ENCODE measurements at regions not wholly inside any gene's neighbourhood (a gene's known extent, or its start where the extent isn't known, plus 50 kb on each side); places are given as distances from the start of the nearest gene placed in this dataset.

DNA sequence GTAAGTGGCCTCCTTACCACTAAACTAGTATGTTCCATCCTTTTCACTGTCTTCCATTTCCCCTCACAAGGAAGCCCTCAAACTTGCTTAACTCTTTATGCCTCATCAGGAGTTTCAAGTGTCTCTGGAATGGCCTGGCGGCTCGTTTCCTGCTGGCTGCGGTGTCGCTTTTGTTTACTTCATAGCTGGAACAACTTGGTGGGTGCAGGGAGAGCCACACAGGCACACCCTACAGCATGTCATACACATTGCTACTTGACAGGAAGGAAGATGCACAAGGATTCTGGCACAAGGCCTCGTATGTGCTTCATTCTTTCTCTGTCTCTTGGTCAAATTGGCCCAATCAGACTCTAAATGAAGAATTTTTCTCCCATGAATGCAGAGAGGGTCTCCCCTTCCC lies 488.3 kb downstream of the FOXO1 start:
- TF ChIP-seq, protein P1, sequence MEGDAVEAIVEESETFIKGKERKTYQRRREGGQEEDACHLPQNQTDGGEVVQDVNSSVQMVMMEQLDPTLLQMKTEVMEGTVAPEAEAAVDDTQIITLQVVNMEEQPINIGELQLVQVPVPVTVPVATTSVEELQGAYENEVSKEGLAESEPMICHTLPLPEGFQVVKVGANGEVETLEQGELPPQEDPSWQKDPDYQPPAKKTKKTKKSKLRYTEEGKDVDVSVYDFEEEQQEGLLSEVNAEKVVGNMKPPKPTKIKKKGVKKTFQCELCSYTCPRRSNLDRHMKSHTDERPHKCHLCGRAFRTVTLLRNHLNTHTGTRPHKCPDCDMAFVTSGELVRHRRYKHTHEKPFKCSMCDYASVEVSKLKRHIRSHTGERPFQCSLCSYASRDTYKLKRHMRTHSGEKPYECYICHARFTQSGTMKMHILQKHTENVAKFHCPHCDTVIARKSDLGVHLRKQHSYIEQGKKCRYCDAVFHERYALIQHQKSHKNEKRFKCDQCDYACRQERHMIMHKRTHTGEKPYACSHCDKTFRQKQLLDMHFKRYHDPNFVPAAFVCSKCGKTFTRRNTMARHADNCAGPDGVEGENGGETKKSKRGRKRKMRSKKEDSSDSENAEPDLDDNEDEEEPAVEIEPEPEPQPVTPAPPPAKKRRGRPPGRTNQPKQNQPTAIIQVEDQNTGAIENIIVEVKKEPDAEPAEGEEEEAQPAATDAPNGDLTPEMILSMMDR (IDR thresholded peaks at IDR 0.05), result no peak
- TF ChIP-seq POLR2AphosphoS5 (IDR thresholded peaks at IDR 0.05), result no peak
- TF ChIP-seq EP300 (IDR thresholded peaks at IDR 0.05), result no peak
- no peak for TF ChIP-seq POLR2A (IDR thresholded peaks at IDR 0.05)
